Caco-2 (cell line): ENCODE measurements at regions not wholly inside any gene's neighbourhood (a gene's known extent, or its start where the extent isn't known, plus 50 kb on each side); places are given as distances from the start of the nearest gene placed in this dataset.

Experiments
- BruUV-seq: library from RNA; stranded (reverse); fragments of 400-500 nt; replicated peaks from 2 replicates; lab custom pipeline; 2021; lab: Mats Ljungman, UMichigan
- CTCF ChIA-PET: fragments of 300-600 bp; sonication (Branson Sonifier 250); formaldehyde crosslinking; loops from one replicate; lab custom pipeline; 2022; ENCODE audit warnings: antibody characterized with exemption; lab: Charles Lee
- POLR2A ChIA-PET: fragments of 300-600 bp; sonication (Branson Sonifier 250); formaldehyde crosslinking; loops from one replicate; lab custom pipeline; 2022; ENCODE audit warnings: antibody characterized with exemption; lab: Charles Lee
- DNase-seq, 2 experiments: peaks; one replicate each; pipeline versions ENCODE4 v3.0.0 to v3.0.0-alpha.2; 2020 to 2022
- H3K27me3 ChIP-seq: replicated peaks from 2 replicates; pipeline ENCODE4 v1.6.0; 2011; ENCODE audit warnings: low read length; ENCODE audit not compliant: control insufficient read depth, insufficient read depth
- H3K36me3 ChIP-seq: 2 replicates; pipeline ENCODE4 v1.5.1; 2011; ENCODE audit warnings: low read length; ENCODE audit not compliant: control insufficient read depth, insufficient read depth
- H3K4me1 ChIP-seq: fragments of 250-450 bp; sonication (Bioruptor Pico); 2 replicates; pipeline ENCODE4 v1.5.1; 2020; ENCODE audit warnings: mild to moderate bottlenecking
- H3K4me3 ChIP-seq: 2 replicates; pipeline ENCODE4 v1.5.1; 2011; ENCODE audit warnings: low read depth, mild to moderate bottlenecking, control low read depth, low read length
- H3K9me3 ChIP-seq: fragments of 250-450 bp; sonication (Bioruptor Pico); 2 replicates; pipeline ENCODE4 v1.5.1; 2020; ENCODE audit warnings: mild to moderate bottlenecking, moderate library complexity
- H3K27ac Mint-ChIP-seq: one replicate; pipeline ENCODE4 v1.8.0; 2022; ENCODE audit warnings: mixed read lengths; ENCODE audit not compliant: unreplicated experiment
- H3K27me3 Mint-ChIP-seq: one replicate; pipeline ENCODE4 v1.8.0; 2022; ENCODE audit warnings: mixed read lengths; ENCODE audit not compliant: insufficient read depth, unreplicated experiment
- H3K36me3 Mint-ChIP-seq: one replicate; pipeline ENCODE4 v1.8.0; 2022; ENCODE audit warnings: mild to moderate bottlenecking, mixed read lengths; ENCODE audit not compliant: insufficient read depth, unreplicated experiment
- H3K4me1 Mint-ChIP-seq: one replicate; pipeline ENCODE4 v1.8.0; 2022; ENCODE audit warnings: low read depth, mixed read lengths; ENCODE audit not compliant: unreplicated experiment
- H3K4me3 Mint-ChIP-seq: one replicate; pipeline ENCODE4 v1.8.0; 2022; ENCODE audit warnings: mild to moderate bottlenecking, moderate library complexity, mixed read lengths; ENCODE audit not compliant: unreplicated experiment
- H3K9me3 Mint-ChIP-seq: one replicate; pipeline ENCODE4 v1.8.0; 2022; ENCODE audit warnings: mixed read lengths; ENCODE audit not compliant: unreplicated experiment
- CTCF ChIP-seq, 2 experiments: fragments of 200-600 bp in 1 of 2; IDR thresholded peaks; 1 replicate in 1 of 2; 2 replicates in 1 of 2; pipeline versions ENCODE4 v1.5.1 to v1.8.0; 2011 to 2022; ENCODE audit warnings: antibody characterized with exemption in 1 of 2, control low read depth in 1 of 2, inconsistent platforms in 1 of 2, low read depth in 1 of 2, low read length in 1 of 2, mild to moderate bottlenecking in 1 of 2, moderate library complexity in 1 of 2; ENCODE audit not compliant: insufficient read depth in 1 of 2, severe bottlenecking in 1 of 2, unreplicated experiment in 1 of 2
- intact Hi-C: fragments of 100-400 bp; cut with micrococcal nuclease; formaldehyde crosslinking; loops from one replicate; pipeline ENCODE4 v1.10.0; 2022; ENCODE audit not compliant: unreplicated experiment

- ChIA-PET POLR2A (no interaction called here), CTCF (no interaction called here)
- no peak overlapping the region for H3K4me3 Mint-ChIP-seq
- TF ChIP-seq CTCF (IDR thresholded peaks at IDR 0.05; ENCODE audit: insufficient read depth in 1 of 2, low read depth in 1 of 2, low read length in 1 of 2, severe bottlenecking in 1 of 2, unreplicated experiment in 1 of 2), result no peak
- H3K36me3 Mint-ChIP-seq, result no peaks in the 10 kb centered on the region
- Histone ChIP-seq H3K4me3 (no peak overlapping the region), H3K4me1 (no peaks in the 10 kb centered on the region), H3K9me3 (no peaks in the 10 kb centered on the region), H3K36me3 (no peaks in the 10 kb centered on the region), H3K27me3 (no peaks in the 10 kb centered on the region)
- no peaks in the 10 kb centered on the region for H3K4me1 Mint-ChIP-seq
- peaks cover 20% of the 10 kb centered on the region for H3K27me3 Mint-ChIP-seq
- no peak overlapping the region for H3K27ac Mint-ChIP-seq
- no peaks in the 10 kb centered on the region for H3K9me3 Mint-ChIP-seq
- intact Hi-C loops, result no loop called here
- DNase-seq, result no peak
- BruUV-seq, result no TSS peak
Measured at GRCh38 chr6:135633573-135633972, 136.0 kb upstream of the AHI1 start.

- Histone ChIP-seq H3K36me3 (no peaks in the 10 kb centered on the region), H3K4me1 (no peaks in the 10 kb centered on the region), H3K4me3 (no peak overlapping the region), H3K9me3 (no peaks in the 10 kb centered on the region), H3K27me3 (no peaks in the 10 kb centered on the region)
- no peak for DNase-seq
- Mint-ChIP-seq H3K27ac (no peak overlapping the region), H3K4me1 (no peaks in the 10 kb centered on the region), H3K36me3 (no peaks in the 10 kb centered on the region), H3K27me3 (peaks cover 27% of the 10 kb centered on the region), H3K9me3 (no peaks in the 10 kb centered on the region), H3K4me3 (no peak overlapping the region)
- POLR2A ChIA-PET, result no interaction called here
- no TSS peak for BruUV-seq
- CTCF ChIA-PET, result no interaction called here
- no peak for TF ChIP-seq CTCF (IDR thresholded peaks at IDR 0.05; ENCODE audit: insufficient read depth in 1 of 2, low read depth in 1 of 2, low read length in 1 of 2, severe bottlenecking in 1 of 2, unreplicated experiment in 1 of 2)
- intact Hi-C loops, result no loop called here
Measured at GRCh38 chr6:135637701-135638100, 140.2 kb upstream of the AHI1 start.

- H3K27me3 Mint-ChIP-seq, result peaks cover 27% of the 10 kb centered on the region
- H3K36me3 Mint-ChIP-seq, result no peaks in the 10 kb centered on the region
- H3K4me3 Mint-ChIP-seq, result no peak overlapping the region
- intact Hi-C loops, result no loop called here
- no peaks in the 10 kb centered on the region for H3K4me1 Mint-ChIP-seq
- BruUV-seq, result no TSS peak
- Histone ChIP-seq H3K27me3 (no peaks in the 10 kb centered on the region), H3K9me3 (no peaks in the 10 kb centered on the region), H3K36me3 (no peaks in the 10 kb centered on the region), H3K4me1 (no peaks in the 10 kb centered on the region), H3K4me3 (no peak overlapping the region)
- POLR2A ChIA-PET, result no interaction called here
- CTCF ChIA-PET, result no interaction called here
- H3K9me3 Mint-ChIP-seq, result no peaks in the 10 kb centered on the region
- no peak for DNase-seq
- no peak overlapping the region for H3K27ac Mint-ChIP-seq
- TF ChIP-seq CTCF (IDR thresholded peaks at IDR 0.05; ENCODE audit: insufficient read depth in 1 of 2, low read depth in 1 of 2, low read length in 1 of 2, severe bottlenecking in 1 of 2, unreplicated experiment in 1 of 2), result no peak
Measured at GRCh38 chr6:135638108-135638507, 140.6 kb upstream of the AHI1 start.
